K562 (cell line): ENCODE measurements at regions not wholly inside any gene's neighbourhood (a gene's known extent, or its start where the extent isn't known, plus 50 kb on each side); places are given as distances from the start of the nearest gene placed in this dataset.

Source experiments
- CEBPB ChIP-seq: fragments of 450-650 bp; IDR thresholded peaks from 2 replicates; pipeline ENCODE4 v1.6.1; 2016; ENCODE audit warnings: missing genetic modification characterization, missing compliant biosample characterization
- EZH2 ChIP-seq: IDR thresholded peaks from 2 replicates; pipeline ENCODE4 v1.6.1; 2012; ENCODE audit warnings: low read depth, mild to moderate bottlenecking, inconsistent platforms, low read length, borderline replicate concordance
- HCFC1 ChIP-seq: IDR thresholded peaks from 2 replicates; pipeline ENCODE4 v1.6.1; 2012; ENCODE audit warnings: low read depth, low read length, improper control_type of control experiment
- IRF1 ChIP-seq: sonication (generic); formaldehyde crosslinking; IDR thresholded peaks from 2 replicates; pipeline ENCODE4 v1.8.0; 2022; ENCODE audit warnings: missing genetic modification reagents, mild to moderate bottlenecking, borderline replicate concordance
- JUND ChIP-seq, 2 experiments: IDR thresholded peaks; 2 replicates in 1 of 2; 3 replicates in 1 of 2; pipeline ENCODE4 v1.6.1; 2011; ENCODE audit warnings: borderline replicate concordance in 2 of 2, low read depth in 2 of 2, low read length in 2 of 2, improper control_type of control experiment in 1 of 2, missing biosample characterization in 1 of 2, missing genetic modification characterization in 1 of 2, missing genetic modification reagents in 1 of 2
- RBBP5 ChIP-seq: fragments of 200-600 bp; sonication (generic); IDR thresholded peaks from 2 replicates; pipeline ENCODE4 v1.6.1; 2012; ENCODE audit warnings: borderline replicate concordance, mild to moderate bottlenecking, low read length, control low read depth, inconsistent platforms; ENCODE audit not compliant: insufficient read depth, poor library complexity, severe bottlenecking
- RFX5 ChIP-seq: IDR thresholded peaks from 2 replicates; pipeline ENCODE4 v1.6.1; 2011; ENCODE audit warnings: low read depth, mild to moderate bottlenecking, improper control_type of control experiment, low read length
- TF ChIP-seq, protein P1 (sequence below): sonication (generic); formaldehyde crosslinking; IDR thresholded peaks from 2 replicates; pipeline ENCODE4 v1.8.0; 2022; ENCODE audit warnings: mild to moderate bottlenecking, missing genetic modification reagents
- TF ChIP-seq, protein P2 (sequence below): sonication (generic); formaldehyde crosslinking; IDR thresholded peaks from 2 replicates; pipeline ENCODE4 v1.5.0; 2020; ENCODE audit warnings: missing genetic modification reagents

DNA sequence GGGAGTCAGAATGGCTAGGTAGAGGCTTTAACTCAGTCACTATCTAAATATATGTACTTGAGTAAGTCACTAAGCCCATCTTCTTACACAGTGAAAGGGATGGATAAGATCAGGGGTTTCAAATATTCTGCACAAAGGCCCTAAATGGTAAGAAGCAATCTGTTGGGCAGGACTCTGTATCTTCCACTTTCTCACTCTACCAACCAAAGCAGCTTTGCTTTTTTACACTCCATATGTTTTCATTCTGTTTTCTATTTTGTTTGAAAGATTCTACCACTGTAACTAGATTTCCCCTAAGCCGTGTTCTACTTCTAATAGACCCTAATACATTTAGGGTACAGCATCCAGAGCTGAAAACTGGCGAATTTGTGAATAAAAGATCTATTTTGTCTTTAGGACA is 477.5 kb upstream of the NMUR2 start:
- TF ChIP-seq CEBPB (tag) (no peak), JUND (IDR thresholded peaks at IDR 0.05; ENCODE audit: borderline replicate concordance, low read depth, low read length) (no peak), JUND (tag; IDR thresholded peaks at IDR 0.05; ENCODE audit: borderline replicate concordance, low read depth, low read length) (no peak), HCFC1 (no peak), RBBP5 (no peak), IRF1 (CRISPR knock-in tag) (no peak), EZH2 (no peak), RFX5 (no peak)
- TF ChIP-seq, protein P1, sequence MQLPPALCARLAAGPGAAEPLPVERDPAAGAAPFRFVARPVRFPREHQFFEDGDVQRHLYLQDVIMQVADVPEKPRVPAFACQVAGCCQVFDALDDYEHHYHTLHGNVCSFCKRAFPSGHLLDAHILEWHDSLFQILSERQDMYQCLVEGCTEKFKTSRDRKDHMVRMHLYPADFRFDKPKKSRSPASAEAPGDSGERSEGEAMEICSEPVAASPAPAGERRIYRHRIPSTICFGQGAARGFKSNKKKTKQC = no peak
- TF ChIP-seq, protein P2, sequence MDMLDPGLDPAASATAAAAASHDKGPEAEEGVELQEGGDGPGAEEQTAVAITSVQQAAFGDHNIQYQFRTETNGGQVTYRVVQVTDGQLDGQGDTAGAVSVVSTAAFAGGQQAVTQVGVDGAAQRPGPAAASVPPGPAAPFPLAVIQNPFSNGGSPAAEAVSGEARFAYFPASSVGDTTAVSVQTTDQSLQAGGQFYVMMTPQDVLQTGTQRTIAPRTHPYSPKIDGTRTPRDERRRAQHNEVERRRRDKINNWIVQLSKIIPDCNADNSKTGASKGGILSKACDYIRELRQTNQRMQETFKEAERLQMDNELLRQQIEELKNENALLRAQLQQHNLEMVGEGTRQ = no peak
